ENCODE measurements at regions not wholly inside any gene's neighbourhood (a gene's known extent, or its start where the extent isn't known, plus 50 kb on each side); places are given as distances from the start of the nearest gene placed in this dataset.

DNA sequence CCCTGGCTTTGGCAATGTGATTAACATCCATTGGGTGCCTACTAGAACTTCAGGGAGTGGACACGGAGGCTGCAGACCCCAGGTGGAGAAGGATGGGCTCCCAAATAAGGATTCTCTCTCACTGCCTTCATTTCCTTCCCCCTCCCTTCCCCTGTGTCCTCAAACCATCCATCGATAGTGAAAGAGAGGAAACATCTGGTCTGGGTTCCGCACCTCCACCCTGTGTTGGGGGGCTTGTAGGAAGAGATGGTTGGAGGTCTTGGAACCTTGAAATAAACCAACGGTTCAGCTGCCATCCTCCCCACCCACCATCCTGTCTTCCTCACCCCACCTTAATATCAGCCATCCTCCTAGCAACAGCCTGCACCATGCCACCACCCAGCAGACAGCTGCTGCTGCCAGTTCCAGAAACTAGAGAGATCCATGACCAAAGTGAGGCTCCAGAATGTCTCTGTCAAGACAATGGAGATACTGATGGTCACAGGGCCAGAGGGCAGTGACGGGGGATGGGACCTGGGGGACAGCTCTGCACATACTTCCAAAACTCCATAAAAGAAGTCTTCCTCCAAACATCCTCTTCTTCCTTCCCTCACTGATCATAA is 153.1 kb upstream of the CCND2 start:
- DNase-seq (ENCODE audit: low read depth in 4 of 6, low spot score in 6 of 6): no peak
- Histone ChIP-seq H3K27me3 (ENCODE audit: control insufficient read depth, insufficient read depth, low read length) (no peaks in the 10 kb centered on the region), H3K27ac (ENCODE audit: low read depth, low read length) (no peak overlapping the region), H3K9me3 (ENCODE audit: control insufficient read depth, insufficient read depth, low read length) (no peaks in the 10 kb centered on the region), H3K4me3 (ENCODE audit: low read depth, low read length) (no peak overlapping the region), H3K36me3 (ENCODE audit: control insufficient read depth, insufficient read depth, low read length) (no peaks in the 10 kb centered on the region), H3K4me1 (ENCODE audit: control insufficient read depth, insufficient read depth, low read length) (peaks cover 18% of the 10 kb centered on the region)
- 100% methylated on average over 1 of the region's 5 CpGs for WGBS (ENCODE audit: insufficient coverage)

DNA sequence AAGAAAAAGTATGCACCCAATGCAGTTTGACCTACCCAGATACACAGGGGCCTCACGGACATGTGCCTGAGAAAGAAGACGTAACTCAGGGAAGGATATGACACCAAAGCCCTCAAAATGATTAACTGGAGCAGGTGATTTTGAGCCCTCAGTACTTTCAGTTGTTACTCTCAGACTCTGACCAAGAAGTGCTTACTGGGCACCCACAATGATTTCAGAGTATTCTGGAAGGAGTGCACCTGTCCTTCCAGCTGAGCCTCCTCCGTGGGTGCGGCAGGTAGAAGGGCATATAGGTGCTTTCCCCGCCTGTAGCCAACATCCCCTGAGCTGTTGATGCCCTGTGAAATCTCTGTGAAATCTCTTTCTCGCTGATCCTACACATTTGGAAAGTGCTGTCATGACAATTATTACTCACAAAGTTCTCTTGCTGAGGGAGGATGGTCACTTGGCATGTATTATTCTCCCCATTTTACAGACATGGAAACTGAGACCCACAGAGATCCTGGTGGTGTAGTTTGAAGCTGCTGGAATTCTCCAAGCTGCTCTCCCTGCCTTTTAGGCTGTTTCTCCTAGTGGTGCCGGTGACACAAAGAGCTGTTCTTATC is 154.3 kb upstream of the CCND2 start:
- 88% methylated on average over 5 of the region's 7 CpGs for WGBS (ENCODE audit: insufficient coverage)

DNA sequence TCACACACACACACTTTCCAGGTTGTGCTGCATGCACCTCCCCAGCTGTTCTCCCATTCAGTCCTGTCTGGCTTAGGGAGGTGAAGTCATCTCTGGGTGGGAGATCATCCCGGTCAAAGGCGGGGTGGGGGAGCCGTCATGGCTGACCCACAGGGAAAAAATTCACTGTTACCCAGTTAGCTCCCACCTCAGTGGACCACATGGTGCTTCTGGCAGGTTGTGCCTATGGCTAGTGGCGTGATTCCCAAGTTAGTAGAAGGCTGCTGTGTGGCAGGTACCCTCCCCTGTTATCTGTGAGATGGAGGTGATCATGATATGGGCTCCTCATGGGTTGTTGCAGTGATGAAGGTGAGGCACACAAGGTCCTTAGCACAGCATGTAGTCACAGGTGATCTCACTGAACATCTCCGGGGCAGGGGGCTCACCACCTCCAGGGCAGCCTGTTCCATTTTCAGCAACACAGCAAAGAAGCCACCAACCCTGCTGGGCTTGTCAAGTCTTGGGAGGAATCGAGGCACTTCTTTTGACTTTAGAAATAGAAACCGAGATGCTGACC is 154.9 kb upstream of the CCND2 start:
- H3K27me3 ChIP-seq (ENCODE audit: control insufficient read depth, insufficient read depth, low read length): no peaks in the 10 kb centered on the region
- H3K36me3 ChIP-seq (ENCODE audit: control insufficient read depth, insufficient read depth, low read length): no peaks in the 10 kb centered on the region
- no peaks in the 10 kb centered on the region for H3K9me3 ChIP-seq (ENCODE audit: control insufficient read depth, insufficient read depth, low read length)
- H3K27ac ChIP-seq (ENCODE audit: low read depth, low read length): peak overlapping the region; percentile 33
- no peak overlapping the region for H3K4me3 ChIP-seq (ENCODE audit: low read depth, low read length)
- no peak for DNase-seq (ENCODE audit: low read depth in 4 of 6, low spot score in 6 of 6)
- 50% methylated on average over 2 of the region's 7 CpGs for WGBS (ENCODE audit: insufficient coverage)
- H3K4me1 ChIP-seq (ENCODE audit: control insufficient read depth, insufficient read depth, low read length): peaks cover 18% of the 10 kb centered on the region

More for the DNA sequence above, 154.3 kb upstream of the CCND2 start:
- Histone ChIP-seq H3K4me3 (ENCODE audit: low read depth, low read length) (no peak overlapping the region), H3K4me1 (ENCODE audit: control insufficient read depth, insufficient read depth, low read length) (peaks cover 18% of the 10 kb centered on the region), H3K9me3 (ENCODE audit: control insufficient read depth, insufficient read depth, low read length) (no peaks in the 10 kb centered on the region), H3K27ac (ENCODE audit: low read depth, low read length) (no peak overlapping the region), H3K27me3 (ENCODE audit: control insufficient read depth, insufficient read depth, low read length) (no peaks in the 10 kb centered on the region), H3K36me3 (ENCODE audit: control insufficient read depth, insufficient read depth, low read length) (no peaks in the 10 kb centered on the region)
- no peak for DNase-seq (ENCODE audit: low read depth in 4 of 6, low spot score in 6 of 6)

DNA sequence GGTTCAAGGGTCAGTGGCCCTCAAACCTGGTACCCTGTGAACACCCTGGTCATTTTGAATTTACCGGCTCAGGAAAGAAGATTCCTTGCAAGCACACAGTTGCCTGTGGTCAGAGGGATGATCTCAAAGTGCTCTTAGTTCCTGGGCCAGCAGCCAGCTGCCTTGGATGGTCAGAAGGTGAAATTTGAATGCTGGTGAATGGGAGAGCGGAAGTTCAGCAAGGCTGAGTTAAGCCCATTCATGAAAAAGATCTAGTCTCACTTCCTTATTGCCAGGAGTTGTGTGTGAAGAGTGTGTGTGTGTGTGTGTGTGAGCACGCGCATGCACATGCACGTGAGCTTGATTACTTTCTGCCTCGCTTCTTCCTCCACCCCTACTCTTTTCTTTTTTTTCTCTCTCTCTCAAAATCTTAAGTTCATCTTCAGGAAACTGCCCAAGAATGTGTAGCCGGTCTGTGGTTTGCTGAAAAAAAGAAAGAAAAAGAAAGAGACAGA is 155.5 kb upstream of the CCND2 start:
- Histone ChIP-seq H3K9me3 (ENCODE audit: control insufficient read depth, insufficient read depth, low read length) (no peaks in the 10 kb centered on the region), H3K4me1 (ENCODE audit: control insufficient read depth, insufficient read depth, low read length) (peaks cover 18% of the 10 kb centered on the region), H3K4me3 (ENCODE audit: low read depth, low read length) (no peak overlapping the region), H3K27me3 (ENCODE audit: control insufficient read depth, insufficient read depth, low read length) (no peaks in the 10 kb centered on the region), H3K36me3 (ENCODE audit: control insufficient read depth, insufficient read depth, low read length) (no peaks in the 10 kb centered on the region), H3K27ac (ENCODE audit: low read depth, low read length) (peak overlapping the region; percentile 33)
- WGBS (ENCODE audit: insufficient coverage): 0% methylated on average over 1 of the region's 7 CpGs
- DNase-seq (ENCODE audit: low read depth in 4 of 6, low spot score in 6 of 6): peak in 2 of 6 donors; percentile 29 to 58

DNA sequence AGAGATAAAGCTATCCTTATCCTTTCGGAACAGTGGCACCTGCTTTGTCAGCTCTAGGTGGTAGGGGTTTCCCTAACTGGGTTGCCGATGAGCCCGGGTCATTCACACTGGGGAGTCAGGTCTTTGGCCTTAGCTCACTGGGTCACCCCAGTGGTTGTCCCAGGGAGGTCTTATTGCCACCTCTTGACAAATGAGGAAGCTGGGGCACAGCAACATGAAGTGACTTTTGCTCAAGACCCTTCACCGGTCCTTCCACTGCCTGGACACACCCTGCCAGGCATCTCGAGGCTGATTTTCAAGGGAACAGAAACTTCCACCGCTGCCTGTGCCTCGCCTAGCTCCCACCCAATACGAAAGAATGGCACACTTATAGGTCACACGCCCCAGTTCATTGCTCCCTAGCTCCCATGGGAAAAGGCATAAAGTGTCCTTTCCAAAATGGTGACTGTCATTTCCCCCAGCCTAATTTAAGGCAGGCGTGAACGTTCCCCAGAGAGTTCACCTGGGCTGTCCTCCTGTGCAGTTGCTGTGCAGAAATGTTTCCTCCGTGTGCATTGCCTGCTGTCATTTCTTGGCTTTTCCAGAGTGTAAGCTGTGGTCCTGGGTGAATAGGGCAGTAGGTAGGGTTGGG is 156.1 kb upstream of the CCND2 start:
- WGBS (ENCODE audit: insufficient coverage): 84% methylated on average over 11 of the region's 12 CpGs
- H3K27ac ChIP-seq (ENCODE audit: low read depth, low read length): no peak overlapping the region
- no peak overlapping the region for H3K4me3 ChIP-seq (ENCODE audit: low read depth, low read length)
- H3K4me1 ChIP-seq (ENCODE audit: control insufficient read depth, insufficient read depth, low read length): peaks cover 18% of the 10 kb centered on the region
- no peaks in the 10 kb centered on the region for H3K27me3 ChIP-seq (ENCODE audit: control insufficient read depth, insufficient read depth, low read length)
- H3K9me3 ChIP-seq (ENCODE audit: control insufficient read depth, insufficient read depth, low read length): no peaks in the 10 kb centered on the region
- H3K36me3 ChIP-seq (ENCODE audit: control insufficient read depth, insufficient read depth, low read length): no peaks in the 10 kb centered on the region
- no peak for DNase-seq (ENCODE audit: low read depth in 4 of 6, low spot score in 6 of 6)

DNA sequence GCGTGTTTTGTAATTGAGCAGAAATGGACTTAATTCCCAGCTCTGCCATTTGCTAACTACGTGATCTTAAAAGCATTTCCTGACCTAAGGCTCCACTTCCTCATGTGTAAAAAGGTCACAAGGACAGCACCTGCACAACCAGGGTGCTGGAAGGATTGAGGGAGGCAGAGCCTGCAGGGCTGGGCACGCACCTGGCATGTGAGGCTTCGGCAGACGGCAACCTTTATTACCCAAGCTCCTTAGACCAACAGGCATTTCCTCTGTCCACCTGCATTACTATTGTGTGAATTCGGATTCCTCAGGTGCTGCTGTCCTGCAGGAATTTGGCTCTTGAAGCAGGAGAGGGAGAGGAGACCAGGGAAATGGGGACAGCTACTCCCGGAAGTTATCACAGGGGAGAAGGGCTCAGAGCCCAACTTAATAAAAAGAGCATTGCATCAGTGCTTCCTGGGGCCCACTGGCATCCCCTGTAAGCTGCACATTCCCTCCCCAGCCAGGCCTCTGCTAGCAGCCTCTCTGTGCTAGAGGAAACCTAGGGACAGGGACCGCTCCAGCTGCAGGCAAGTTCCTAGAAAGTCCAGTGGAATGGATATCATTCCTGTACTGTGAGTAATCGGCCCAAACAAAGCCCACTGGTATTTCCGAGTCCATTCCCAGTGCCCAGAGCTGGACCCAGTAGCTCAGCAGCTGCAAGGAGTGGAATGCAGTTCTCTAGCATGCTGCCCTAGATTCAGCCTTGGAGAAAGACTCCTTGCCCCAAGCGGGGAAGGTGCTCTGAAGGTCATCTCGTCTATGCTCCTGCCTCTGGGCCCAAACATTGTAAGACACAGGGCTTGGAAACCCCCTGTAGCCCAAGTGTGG is 157.1 kb upstream of the CCND2 start:
- DNase-seq (ENCODE audit: low read depth in 4 of 6, low spot score in 6 of 6): no peak
- H3K4me1 ChIP-seq (ENCODE audit: control insufficient read depth, insufficient read depth, low read length): peaks cover 18% of the 10 kb centered on the region

DNA sequence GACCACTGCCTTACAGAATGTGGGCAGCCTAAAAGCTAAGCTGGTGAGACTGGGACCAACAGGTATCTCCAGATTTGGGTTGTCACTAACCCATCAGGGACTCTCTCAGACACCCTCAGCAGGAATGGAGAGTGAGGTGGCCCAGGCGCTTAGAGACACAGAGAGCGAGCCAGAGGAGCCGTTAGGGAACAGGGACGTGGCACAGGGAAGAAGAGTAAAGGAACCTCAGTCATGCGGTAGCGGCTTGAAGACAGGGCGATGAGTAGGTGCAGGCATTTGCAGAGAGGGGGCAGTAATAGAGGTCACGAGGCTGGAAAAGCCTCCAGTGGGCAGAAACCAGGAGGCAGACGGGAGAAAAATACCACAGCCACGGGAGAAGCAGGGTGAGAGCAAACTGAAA is 158.0 kb upstream of the CCND2 start:
- no peaks in the 10 kb centered on the region for H3K36me3 ChIP-seq (ENCODE audit: control insufficient read depth, insufficient read depth, low read length)
- no peaks in the 10 kb centered on the region for H3K27me3 ChIP-seq (ENCODE audit: control insufficient read depth, insufficient read depth, low read length)
- H3K9me3 ChIP-seq (ENCODE audit: control insufficient read depth, insufficient read depth, low read length): no peaks in the 10 kb centered on the region
- no peak overlapping the region for H3K27ac ChIP-seq (ENCODE audit: low read depth, low read length)
- 51% methylated on average over 10 of the region's 10 CpGs for WGBS (ENCODE audit: insufficient coverage)
- peaks cover 18% of the 10 kb centered on the region for H3K4me1 ChIP-seq (ENCODE audit: control insufficient read depth, insufficient read depth, low read length)
- no peak overlapping the region for H3K4me3 ChIP-seq (ENCODE audit: low read depth, low read length)
- DNase-seq (ENCODE audit: low read depth in 4 of 6, low spot score in 6 of 6): no peak

More for the DNA sequence above, 157.1 kb upstream of the CCND2 start:
- 78% methylated on average over 8 of the region's 12 CpGs for WGBS (ENCODE audit: insufficient coverage)
- Histone ChIP-seq H3K36me3 (ENCODE audit: control insufficient read depth, insufficient read depth, low read length) (no peaks in the 10 kb centered on the region), H3K27ac (ENCODE audit: low read depth, low read length) (no peak overlapping the region), H3K4me3 (ENCODE audit: low read depth, low read length) (no peak overlapping the region), H3K9me3 (ENCODE audit: control insufficient read depth, insufficient read depth, low read length) (no peaks in the 10 kb centered on the region), H3K27me3 (ENCODE audit: control insufficient read depth, insufficient read depth, low read length) (no peaks in the 10 kb centered on the region)

DNA sequence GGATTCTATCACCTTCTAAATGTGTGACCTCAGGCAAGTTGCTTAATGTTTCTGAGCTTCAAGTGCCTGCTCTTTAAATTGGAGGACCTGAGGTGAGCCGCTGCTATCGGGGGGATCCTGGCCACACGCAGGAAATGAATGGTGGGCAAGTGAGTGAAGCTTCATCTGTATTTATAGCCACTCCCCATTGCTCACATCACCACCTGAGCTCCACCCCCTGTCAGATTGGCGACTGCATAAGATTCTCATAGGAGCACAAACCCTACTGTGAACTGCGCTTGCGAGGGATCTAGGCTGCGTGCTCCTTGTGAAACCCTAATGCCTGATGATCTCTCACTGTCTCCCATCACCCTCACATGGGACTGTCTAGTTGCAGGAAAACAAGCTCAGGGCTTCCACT is 158.6 kb upstream of the CCND2 start:
- WGBS (ENCODE audit: insufficient coverage): 100% methylated on average over 2 of the region's 7 CpGs
- Histone ChIP-seq H3K4me1 (ENCODE audit: control insufficient read depth, insufficient read depth, low read length) (peaks cover 18% of the 10 kb centered on the region), H3K9me3 (ENCODE audit: control insufficient read depth, insufficient read depth, low read length) (no peaks in the 10 kb centered on the region), H3K27ac (ENCODE audit: low read depth, low read length) (no peak overlapping the region), H3K27me3 (ENCODE audit: control insufficient read depth, insufficient read depth, low read length) (no peaks in the 10 kb centered on the region), H3K4me3 (ENCODE audit: low read depth, low read length) (no peak overlapping the region), H3K36me3 (ENCODE audit: control insufficient read depth, insufficient read depth, low read length) (no peaks in the 10 kb centered on the region)
- DNase-seq (ENCODE audit: low read depth in 4 of 6, low spot score in 6 of 6): no peak

DNA sequence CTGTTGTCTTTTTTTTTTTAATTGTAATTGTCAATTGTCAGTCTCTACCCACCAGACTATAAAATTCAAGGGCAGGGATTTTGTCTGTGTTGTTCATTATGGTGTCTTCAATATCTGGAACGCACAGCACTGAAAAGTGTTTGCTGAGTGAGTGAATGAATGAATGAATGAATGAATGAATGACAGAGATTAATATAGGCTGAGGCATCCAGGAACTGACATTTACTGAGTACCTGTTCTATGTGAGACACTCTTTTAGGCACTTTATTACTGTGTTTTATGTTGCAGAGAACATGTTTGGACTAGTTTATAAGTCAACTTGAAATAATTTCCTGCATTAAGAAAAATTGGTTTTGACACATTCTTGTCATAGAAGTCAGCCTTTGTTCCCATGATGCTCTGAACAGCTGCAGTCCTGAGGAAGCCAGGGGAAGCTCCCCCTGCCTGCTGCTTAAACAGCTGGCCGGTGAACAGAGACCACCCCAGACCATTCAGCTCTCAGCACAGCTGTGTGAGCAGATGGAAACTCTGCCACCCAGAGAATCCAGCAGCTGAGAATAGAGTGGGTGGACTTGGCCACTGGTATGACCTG is 160.7 kb upstream of the CCND2 start:
- no peak for DNase-seq (ENCODE audit: low read depth in 4 of 6, low spot score in 6 of 6)
- WGBS (ENCODE audit: insufficient coverage): 20% methylated on average over 1 of the region's 2 CpGs
- Histone ChIP-seq H3K36me3 (ENCODE audit: control insufficient read depth, insufficient read depth, low read length) (no peaks in the 10 kb centered on the region), H3K27me3 (ENCODE audit: control insufficient read depth, insufficient read depth, low read length) (no peaks in the 10 kb centered on the region), H3K27ac (ENCODE audit: low read depth, low read length) (no peak overlapping the region), H3K4me3 (ENCODE audit: low read depth, low read length) (no peak overlapping the region), H3K9me3 (ENCODE audit: control insufficient read depth, insufficient read depth, low read length) (no peaks in the 10 kb centered on the region), H3K4me1 (ENCODE audit: control insufficient read depth, insufficient read depth, low read length) (peaks cover 12% of the 10 kb centered on the region)

Measured in spinal cord (tissue), 9 donors.